ENCODE measurements at regions not wholly inside any gene's neighbourhood (a gene's known extent, or its start where the extent isn't known, plus 50 kb on each side); places are given as distances from the start of the nearest gene placed in this dataset.
"Not testable (repeated sequence)": the region's sequence is repeated elsewhere in the genome, so short reads cannot be mapped to it uniquely, and the experiment has no call there.

DNA sequence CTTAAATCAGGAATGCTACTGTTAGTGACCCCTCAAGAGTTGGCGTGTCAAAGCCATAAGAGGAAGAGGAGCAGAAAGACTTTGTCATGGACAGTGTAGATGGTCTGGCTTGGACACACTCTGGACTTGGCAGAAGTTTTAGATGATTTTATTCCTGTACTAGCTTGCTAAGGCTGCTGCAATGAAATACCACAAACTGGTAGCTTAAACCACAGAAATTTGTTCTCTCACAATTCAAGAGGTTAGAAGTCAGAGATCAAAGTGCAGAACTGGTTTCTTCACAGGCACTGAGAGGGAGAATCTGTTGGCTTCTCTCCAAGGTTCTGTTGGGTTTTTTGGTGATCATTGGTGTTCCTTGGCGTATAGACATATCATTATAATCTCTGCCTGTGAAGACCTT, 869.8 kb upstream of the B3GALT2 start:
- DNase-seq = no peak

GRCh38 chr1:194055536-194055935, 869.1 kb upstream of the B3GALT2 start:
- no peak for DNase-seq

GRCh38 chr1:194052514-194053338, 866.3 kb upstream of the B3GALT2 start:
- DNase-seq = no peak

- DNase-seq = no peak
Measured at GRCh38 chr1:194047921-194048320, 861.5 kb upstream of the B3GALT2 start.

DNA sequence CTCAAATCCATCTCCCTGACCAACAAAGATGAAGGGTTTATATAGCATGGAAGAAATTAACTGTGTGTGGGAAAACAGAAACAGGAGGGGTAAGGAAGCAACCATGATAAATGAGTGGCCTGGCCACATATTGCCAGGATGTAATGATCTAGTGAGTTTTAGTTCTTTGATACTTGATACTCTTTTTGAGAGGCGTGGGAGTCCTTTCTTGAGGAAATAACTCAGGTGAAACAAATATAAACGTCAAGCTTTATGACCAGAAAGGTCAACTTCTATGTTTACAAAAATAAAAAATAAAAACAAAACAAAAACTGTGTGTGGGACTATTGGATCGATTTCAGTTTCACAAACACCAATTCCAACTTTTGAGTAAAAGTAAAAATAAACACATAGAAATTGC, 860.8 kb upstream of the B3GALT2 start:
- DNase-seq = no peak

- peak; percentile 76 for DNase-seq
Measured at GRCh38 chr1:194045416-194045815, 859.0 kb upstream of the B3GALT2 start.

DNA sequence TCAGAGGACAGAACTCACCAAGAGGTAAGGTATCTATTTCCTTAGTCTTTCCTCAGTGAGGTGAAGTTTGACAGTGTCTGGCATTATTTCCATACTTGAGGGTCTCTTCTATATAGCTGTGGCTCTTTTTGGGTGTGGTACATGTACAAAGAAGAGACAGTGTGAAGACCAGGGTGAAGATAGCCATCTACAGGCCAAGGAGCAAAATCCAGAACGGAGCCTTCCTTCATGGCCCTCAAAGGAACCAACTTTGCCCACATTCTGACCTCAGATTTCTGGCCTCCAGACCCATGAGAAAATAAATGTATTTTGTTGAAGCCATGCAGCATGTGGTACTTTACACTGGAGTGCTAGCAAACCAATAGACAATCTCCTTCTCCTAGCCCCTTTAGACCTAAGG, 858.5 kb upstream of the B3GALT2 start:
- no peak for DNase-seq

DNA sequence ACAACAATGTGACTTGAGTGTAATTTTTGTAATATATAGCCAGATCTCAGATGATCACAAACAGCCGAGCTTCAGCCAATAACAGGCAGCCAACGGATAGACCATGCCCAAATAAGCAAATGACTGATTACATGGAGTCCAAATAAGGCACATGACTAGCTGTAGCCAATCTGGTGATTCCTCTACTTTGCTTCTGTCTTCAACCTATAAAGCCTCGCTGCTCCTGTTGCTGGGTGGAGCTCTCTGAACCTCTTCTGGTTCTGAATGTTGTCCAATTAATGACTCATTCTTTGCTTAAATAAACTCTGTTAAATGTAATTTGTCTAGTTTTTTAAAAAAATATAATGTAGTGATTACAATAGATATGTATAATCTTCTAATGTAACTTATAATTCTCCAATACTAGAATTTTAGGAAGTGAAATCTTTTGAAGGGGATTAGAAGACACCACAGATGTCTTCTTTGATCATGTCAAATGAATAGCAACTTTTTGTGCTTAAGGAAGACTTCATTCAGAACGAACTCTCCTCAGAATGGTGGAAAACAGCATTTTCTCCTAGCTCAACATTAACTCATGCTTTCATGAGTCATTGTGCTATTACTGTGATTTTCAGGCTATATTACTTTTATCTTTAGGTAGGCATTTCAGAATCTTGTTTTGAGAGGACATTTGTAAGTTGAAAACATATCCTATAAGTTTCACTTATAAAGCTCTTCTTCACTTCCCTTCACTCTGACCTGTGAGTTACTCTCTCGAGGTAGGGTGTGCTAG, 857.8 kb upstream of the B3GALT2 start:
- DNase-seq = peak; percentile 26

DNA sequence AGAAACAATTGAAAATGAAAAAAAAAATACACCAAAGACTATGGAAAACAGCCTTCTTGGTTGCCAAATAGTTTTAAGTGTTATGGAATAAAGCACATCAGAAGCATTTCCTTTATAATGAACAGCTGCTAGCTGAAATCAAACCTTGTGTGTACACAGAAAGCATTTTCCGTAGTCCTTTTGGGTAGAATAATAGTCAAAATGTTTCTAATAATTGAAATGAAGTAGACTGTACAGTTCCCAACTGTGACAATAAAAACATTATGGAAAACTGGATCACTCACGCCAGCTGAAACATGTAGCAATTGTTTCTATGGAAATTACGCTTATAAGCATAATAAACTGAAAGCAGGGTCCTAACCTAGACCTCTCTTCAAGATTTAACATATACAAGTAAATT, 856.3 kb upstream of the B3GALT2 start:
- no peak for DNase-seq

DNA sequence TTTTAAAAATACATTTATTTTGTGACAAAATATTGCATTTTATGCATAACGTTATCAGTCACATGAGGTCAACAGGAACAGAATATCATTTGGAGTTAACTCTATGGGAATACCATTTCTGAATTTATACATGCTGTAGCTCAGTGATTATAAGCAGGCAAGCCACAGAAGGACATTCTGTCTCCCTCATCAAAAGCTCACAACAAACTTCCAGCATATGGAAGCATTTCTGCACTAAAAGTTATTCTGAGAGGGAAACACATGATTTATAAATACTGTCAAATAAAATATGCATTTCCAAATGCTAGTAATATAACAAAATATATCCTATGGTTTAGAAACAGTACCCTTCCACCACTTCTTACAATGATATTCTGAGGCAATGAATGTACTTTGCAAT, 854.1 kb upstream of the B3GALT2 start:
- no peak for DNase-seq

DNA sequence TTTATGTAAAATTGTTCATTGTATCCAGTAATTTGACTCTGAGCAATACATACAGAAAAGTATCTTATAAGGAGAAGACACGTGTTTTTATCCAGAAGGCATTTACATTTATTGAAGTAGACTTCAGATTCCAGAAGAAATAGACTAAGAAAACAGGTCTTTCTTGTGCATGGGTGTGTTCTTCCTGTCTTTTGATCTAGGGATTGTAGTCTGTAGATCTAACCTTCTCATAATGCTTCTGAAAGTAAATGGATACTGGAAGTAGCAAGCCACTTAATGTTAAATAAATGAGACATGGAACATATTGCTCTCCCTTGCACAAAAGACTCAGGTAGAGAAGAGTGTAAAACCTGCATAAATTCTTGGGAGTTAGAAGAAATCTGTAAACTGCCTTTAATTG, 853.2 kb upstream of the B3GALT2 start:
- no peak for DNase-seq

- no peak for DNase-seq
Measured at GRCh38 chr1:194033646-194034045, 847.2 kb upstream of the B3GALT2 start.

DNA sequence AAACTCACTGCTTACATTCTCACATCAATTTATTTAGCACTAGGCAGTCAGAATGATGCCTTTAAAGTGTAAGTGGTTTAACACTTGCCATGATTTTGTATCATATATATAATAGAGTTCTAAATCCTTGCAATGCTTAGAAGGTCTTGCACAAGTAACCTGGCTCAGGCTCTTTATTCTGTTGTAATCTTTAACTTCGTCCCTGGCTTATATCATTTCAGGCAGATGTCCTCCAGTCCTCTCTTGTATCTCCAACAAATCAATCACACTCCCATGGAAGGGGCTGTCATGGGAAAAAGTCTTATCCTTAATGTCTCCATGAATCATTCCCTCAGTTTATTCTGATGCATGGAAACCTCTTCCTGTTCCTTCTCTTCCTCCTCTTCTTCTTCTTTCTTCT, 841.6 kb upstream of the B3GALT2 start:
- no peak for DNase-seq

DNA sequence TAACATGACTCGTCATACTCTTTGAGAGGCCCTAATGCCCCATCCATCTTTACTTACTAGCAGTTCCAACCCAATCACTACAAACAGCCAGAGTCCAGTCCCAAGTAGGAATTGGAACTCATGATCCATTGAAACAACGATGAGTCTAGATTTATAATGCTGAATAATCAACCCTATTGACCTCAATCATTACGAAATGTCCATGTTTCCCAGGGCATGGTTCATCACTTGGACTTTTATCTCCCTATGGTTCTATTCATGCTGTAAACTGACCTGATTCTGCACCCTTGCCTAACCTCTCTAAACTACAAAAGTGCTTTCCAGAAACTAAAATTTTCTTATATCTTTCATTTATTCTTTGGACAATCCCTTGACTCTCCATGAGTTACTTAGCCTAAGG, 840.0 kb upstream of the B3GALT2 start:
- DNase-seq = no peak

DNA sequence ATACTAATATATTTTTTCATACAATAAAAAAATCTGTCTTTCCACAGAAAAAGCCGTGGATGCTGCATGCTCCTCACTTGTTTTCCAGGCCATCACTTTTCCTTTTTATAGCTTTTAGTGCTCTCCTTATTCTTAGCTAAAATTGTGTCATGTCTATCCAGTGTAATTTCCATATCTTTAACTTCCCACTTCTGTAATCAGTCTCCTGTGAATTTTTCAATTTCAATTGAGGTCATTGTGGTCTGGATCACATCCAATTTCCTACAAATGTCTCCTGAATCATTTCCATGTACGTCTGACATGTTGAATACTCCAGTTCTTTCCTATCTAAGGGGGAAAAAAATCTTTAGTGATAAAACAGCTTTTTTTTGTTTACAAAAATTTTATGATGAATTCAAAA, 838.2 kb upstream of the B3GALT2 start:
- peak; percentile 72 for DNase-seq

DNA sequence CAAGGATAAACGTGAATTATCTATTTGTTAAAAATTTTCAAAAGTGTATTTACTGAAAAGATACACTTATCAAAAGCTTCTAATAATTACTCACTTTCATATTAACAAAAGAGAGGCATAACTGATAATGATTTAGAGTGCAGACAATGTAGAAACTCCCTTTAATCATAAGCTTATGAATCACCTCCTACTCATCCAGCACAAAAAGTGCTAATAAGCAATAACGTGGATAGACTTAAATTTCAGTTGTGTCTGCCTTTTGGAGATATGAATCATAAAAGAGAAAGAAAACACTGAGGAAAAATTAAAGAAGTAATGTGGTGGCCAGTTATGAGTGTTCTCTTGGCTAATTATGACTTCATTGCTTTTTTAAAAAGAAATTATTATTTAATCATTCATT, 827.6 kb upstream of the B3GALT2 start:
- DNase-seq = peak; percentile 33

GRCh38 chr1:194013561-194013960, 827.1 kb upstream of the B3GALT2 start:
- no peak for DNase-seq

DNA sequence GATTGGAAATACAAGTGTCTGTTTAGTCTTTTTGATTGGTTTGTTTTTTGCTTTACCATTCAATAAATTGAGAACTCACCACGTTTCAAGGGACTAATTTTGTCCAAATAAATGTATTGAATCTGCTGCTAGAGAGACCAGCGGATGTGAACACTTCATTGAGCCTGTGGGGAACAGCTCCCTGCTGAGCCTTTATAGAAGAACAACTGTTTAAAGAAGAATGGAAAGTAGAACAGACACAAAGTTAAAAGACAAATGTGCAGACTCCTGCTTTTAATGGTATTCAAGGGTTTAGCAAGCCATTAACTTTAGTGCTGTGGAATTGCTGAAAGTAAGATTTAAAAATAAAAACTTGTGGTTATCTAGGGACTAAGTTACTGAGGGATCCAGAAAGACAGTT, 817.7 kb upstream of the B3GALT2 start:
- no peak for DNase-seq

DNA sequence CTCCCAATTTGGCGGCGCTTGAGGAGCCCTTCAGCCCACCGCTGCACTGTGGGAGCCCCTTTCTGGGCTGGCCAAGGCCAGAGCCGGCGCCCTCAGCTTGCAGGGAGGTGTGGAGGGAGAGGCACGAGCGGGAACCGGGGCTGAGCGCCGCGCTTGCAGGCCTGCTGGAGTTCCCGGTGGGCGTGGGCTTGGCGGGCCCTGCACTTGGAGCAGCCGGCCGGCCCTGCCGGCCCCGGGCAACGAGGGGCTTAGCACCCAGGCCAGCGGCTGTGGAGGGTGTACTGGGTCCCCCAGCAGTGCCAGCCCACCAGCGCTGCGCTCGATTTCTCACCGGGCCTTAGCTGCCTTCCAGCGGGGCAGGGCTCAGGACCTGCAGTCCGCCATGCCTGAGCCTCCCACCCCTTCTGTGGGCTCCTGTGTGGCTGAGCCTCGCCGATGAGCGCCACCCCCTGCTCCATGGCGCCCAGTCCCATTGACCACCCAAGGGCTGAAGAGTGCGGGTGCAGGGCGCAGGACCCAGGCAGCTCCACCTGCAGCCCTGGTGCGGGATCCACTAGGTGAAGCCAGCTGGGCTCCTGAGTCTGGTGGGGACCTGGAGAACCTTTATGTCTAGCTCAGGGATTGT, 815.4 kb upstream of the B3GALT2 start:
- DNase-seq = not testable (repeated sequence)

- no peak for DNase-seq
Measured at GRCh38 chr1:193988885-193989284, 802.5 kb upstream of the B3GALT2 start.

DNA sequence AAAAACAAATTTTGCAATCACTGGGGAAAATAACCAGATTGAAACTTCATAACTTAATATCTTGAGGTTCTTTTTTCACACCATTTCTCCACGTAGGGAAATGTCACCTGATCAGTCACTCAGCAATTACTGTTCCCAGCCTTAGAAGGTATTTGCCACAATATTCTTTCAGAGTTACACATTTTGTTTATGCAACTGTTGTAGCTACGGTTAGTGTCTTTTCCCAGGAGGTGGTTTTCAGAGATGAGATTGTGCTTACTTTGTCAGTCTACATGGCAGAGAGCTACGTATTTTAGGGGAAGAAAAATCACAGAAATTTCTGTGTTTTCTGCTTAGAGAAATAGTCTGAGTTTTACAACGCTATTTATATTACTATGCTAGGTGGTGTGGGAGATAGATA, 792.8 kb upstream of the B3GALT2 start:
- DNase-seq = no peak

GRCh38 chr1:193974286-193974798, 787.9 kb upstream of the B3GALT2 start:
- DNase-seq = no peak

- DNase-seq = no peak
Measured at GRCh38 chr1:193973428-193973827, 787.0 kb upstream of the B3GALT2 start.

Data from fibroblast of skin of back (primary cell).